Colonic mucosa (tissue), 4 donors: ENCODE measurements at regions not wholly inside any gene's neighbourhood (a gene's known extent, or its start where the extent isn't known, plus 50 kb on each side); places are given as distances from the start of the nearest gene placed in this dataset.

Experiments
- DNase-seq: peaks from one replicate; pipeline ENCODE4 v3.0.0-alpha.2; 2020
- H3K27ac ChIP-seq: fragments of 200-600 bp; one replicate; pipeline ENCODE4 v1.8.0; 2021
- H3K27me3 ChIP-seq: fragments of 200-600 bp; one replicate; pipeline ENCODE4 v1.8.0; 2021
- H3K36me3 ChIP-seq: fragments of 200-600 bp; one replicate; pipeline ENCODE4 v1.8.0; 2021
- H3K4me1 ChIP-seq: fragments of 200-600 bp; one replicate; pipeline ENCODE4 v1.8.0; 2021; ENCODE audit warnings: mild to moderate bottlenecking
- H3K4me3 ChIP-seq: fragments of 200-600 bp; one replicate; pipeline ENCODE4 v1.8.0; 2021
- H3K9ac ChIP-seq, 2 donors: one replicate each; pipeline ENCODE4 v1.7.0; 2013; ENCODE audit warnings: control low read depth in 2 of 2, low read depth in 2 of 2, low read length in 2 of 2
- H3K9me3 ChIP-seq: fragments of 200-600 bp; one replicate; pipeline ENCODE4 v1.8.0; 2021
- CTCF ChIP-seq: fragments of 200-600 bp; IDR thresholded peaks from one replicate; pipeline ENCODE4 v1.8.0; 2022; ENCODE audit warnings: antibody characterized with exemption, mild to moderate bottlenecking
- intact Hi-C: fragments of 100-400 bp; cut with DNase I; formaldehyde crosslinking; loops from one replicate; pipeline ENCODE4 v1.14.1; 2022
- donor health status: healthy.
- donor health status: DM: no; HTN: no; CAD: no.
- donor health status: DM: no; HTN: no; CAD: no.

- Histone ChIP-seq H3K36me3 (no peaks in the 10 kb centered on the region), H3K27ac (no peak overlapping the region), H3K4me1 (no peaks in the 10 kb centered on the region), H3K9me3 (no peaks in the 10 kb centered on the region), H3K9ac (no peak overlapping the region), H3K4me3 (no peak overlapping the region), H3K27me3 (no peaks in the 10 kb centered on the region)
- no peak for TF ChIP-seq CTCF
- intact Hi-C loops = no loop called here
- no peak for DNase-seq
These were observed 98.7 kb upstream of the ARHGAP5 start for GRCh38 chr14:31978423-31978822.

GRCh38 chr14:31982642-31983041 is 94.5 kb upstream of the ARHGAP5 start:
- Histone ChIP-seq H3K4me1 (no peaks in the 10 kb centered on the region), H3K27me3 (no peaks in the 10 kb centered on the region), H3K36me3 (no peaks in the 10 kb centered on the region), H3K9ac (no peak overlapping the region), H3K9me3 (no peaks in the 10 kb centered on the region), H3K4me3 (no peak overlapping the region), H3K27ac (no peak overlapping the region)
- DNase-seq = no peak
- intact Hi-C loops = no loop called here
- TF ChIP-seq CTCF = no peak

GRCh38 chr14:31986405-31986804 is 90.7 kb upstream of the ARHGAP5 start:
- Histone ChIP-seq H3K9me3 (no peaks in the 10 kb centered on the region), H3K9ac (no peak overlapping the region), H3K4me3 (no peak overlapping the region), H3K27me3 (no peaks in the 10 kb centered on the region), H3K4me1 (no peaks in the 10 kb centered on the region), H3K27ac (no peak overlapping the region), H3K36me3 (no peaks in the 10 kb centered on the region)
- DNase-seq = no peak
- TF ChIP-seq CTCF = no peak
- intact Hi-C loops = no loop called here

GRCh38 chr14:31987721-31988120 is 89.4 kb upstream of the ARHGAP5 start:
- no peak for DNase-seq
- no peaks in the 10 kb centered on the region for H3K9me3 ChIP-seq
- H3K27ac ChIP-seq = no peak overlapping the region
- H3K4me3 ChIP-seq = no peak overlapping the region
- no peaks in the 10 kb centered on the region for H3K36me3 ChIP-seq
- no peak for TF ChIP-seq CTCF
- no peak overlapping the region for H3K9ac ChIP-seq
- intact Hi-C loops = no loop called here
- no peaks in the 10 kb centered on the region for H3K27me3 ChIP-seq
- no peaks in the 10 kb centered on the region for H3K4me1 ChIP-seq

GRCh38 chr14:31988244-31988643 is 88.9 kb upstream of the ARHGAP5 start:
- intact Hi-C loops = no loop called here
- H3K36me3 ChIP-seq = no peaks in the 10 kb centered on the region
- no peak overlapping the region for H3K4me3 ChIP-seq
- TF ChIP-seq CTCF = no peak
- H3K9me3 ChIP-seq = no peaks in the 10 kb centered on the region
- no peak for DNase-seq
- H3K27me3 ChIP-seq = no peaks in the 10 kb centered on the region
- no peak overlapping the region for H3K27ac ChIP-seq
- no peaks in the 10 kb centered on the region for H3K4me1 ChIP-seq
- no peak overlapping the region for H3K9ac ChIP-seq
